GM23248 (cell line): ENCODE measurements at regions not wholly inside any gene's neighbourhood (a gene's known extent, or its start where the extent isn't known, plus 50 kb on each side); places are given as distances from the start of the nearest gene placed in this dataset.

ENCODE experiments used
- DNase-seq: peaks from one replicate; pipeline ENCODE4 v3.0.0-alpha.2; 2015
- H2AFZ ChIP-seq: fragments of 200-600 bp; sonication (generic); 2 replicates; pipeline ENCODE4 v1.6.1; 2016; ENCODE audit warnings: antibody characterized with exemption
- H3F3A ChIP-seq: fragments of 200-600 bp; sonication (generic); 2 replicates; pipeline ENCODE4 v1.6.1; 2016; ENCODE audit warnings: mild to moderate bottlenecking, antibody characterized with exemption, mixed run types; ENCODE audit not compliant: insufficient read depth
- H3K27ac ChIP-seq: fragments of 200-600 bp; sonication (generic); 2 replicates; pipeline ENCODE4 v1.5.1; 2016; ENCODE audit warnings: mild to moderate bottlenecking
- H3K27me3 ChIP-seq: fragments of 200-600 bp; sonication (generic); replicated peaks from 2 replicates; pipeline ENCODE4 v1.6.1; 2016; ENCODE audit warnings: mild to moderate bottlenecking; ENCODE audit not compliant: insufficient read depth
- H3K36me3 ChIP-seq: fragments of 200-600 bp; sonication (generic); 2 replicates; pipeline ENCODE4 v1.6.1; 2016; ENCODE audit warnings: low read depth, mild to moderate bottlenecking
- H3K4me1 ChIP-seq: fragments of 200-600 bp; sonication (generic); 2 replicates; pipeline ENCODE4 v1.6.1; 2016; ENCODE audit warnings: mild to moderate bottlenecking; ENCODE audit not compliant: insufficient read depth
- H3K4me2 ChIP-seq: fragments of 200-600 bp; sonication (generic); one replicate; pipeline ENCODE4 v1.6.1; 2016; ENCODE audit warnings: mild to moderate bottlenecking; ENCODE audit not compliant: unreplicated experiment
- H3K4me3 ChIP-seq: fragments of 200-600 bp; sonication (generic); 2 replicates; pipeline ENCODE4 v1.5.1; 2016; ENCODE audit warnings: mild to moderate bottlenecking
- H3K79me2 ChIP-seq: fragments of 200-600 bp; sonication (generic); 2 replicates; pipeline ENCODE4 v1.6.1; 2016; ENCODE audit warnings: mild to moderate bottlenecking; ENCODE audit not compliant: insufficient read depth
- H3K9ac ChIP-seq: fragments of 200-600 bp; sonication (generic); 2 replicates; pipeline ENCODE4 v1.6.1; 2016; ENCODE audit warnings: mild to moderate bottlenecking
- H3K9me2 ChIP-seq: fragments of 200-600 bp; sonication (generic); 2 replicates; pipeline ENCODE4 v1.6.1; 2016; ENCODE audit warnings: mixed run types, mild to moderate bottlenecking, moderate library complexity; ENCODE audit not compliant: insufficient read depth
- H3K9me3 ChIP-seq: fragments of 200-600 bp; sonication (generic); one replicate; pipeline ENCODE4 v1.6.1; 2017; ENCODE audit warnings: low read depth
- H4K20me1 ChIP-seq: fragments of 200-600 bp; sonication (generic); 2 replicates; pipeline ENCODE4 v1.6.0; 2016; ENCODE audit not compliant: insufficient read depth
- EZH2 ChIP-seq: fragments of 200-600 bp; sonication (generic); IDR thresholded peaks from 2 replicates; pipeline ENCODE4 v1.6.1; 2018; ENCODE audit warnings: antibody characterized with exemption, mild to moderate bottlenecking; ENCODE audit not compliant: insufficient read depth, poor library complexity, severe bottlenecking
- EZH2phosphoT487 ChIP-seq: fragments of 200-600 bp; sonication (generic); IDR thresholded peaks from 2 replicates; pipeline ENCODE4 v1.6.1; 2018; ENCODE audit warnings: antibody characterized with exemption, moderate library complexity, mild to moderate bottlenecking, low read depth; ENCODE audit not compliant: insufficient read depth
- WGBS, 2 experiments: methylation state at CpG; one replicate each; pipeline ENCODE4 v1.1.6; 2015 to 2017; ENCODE audit warnings: low lambda C conversion rate in 2 of 2, low coverage in 1 of 2; ENCODE audit errors: missing lambda C conversion rate in 2 of 2; 5-methylcytosine and 5-hydroxymethylcytosine counted together
- in situ Hi-C: fragments of 300-500 bp; cut with MboI; formaldehyde crosslinking; loops from 2 replicates; pipeline ENCODE4 v1.15.0; 2020

DNA sequence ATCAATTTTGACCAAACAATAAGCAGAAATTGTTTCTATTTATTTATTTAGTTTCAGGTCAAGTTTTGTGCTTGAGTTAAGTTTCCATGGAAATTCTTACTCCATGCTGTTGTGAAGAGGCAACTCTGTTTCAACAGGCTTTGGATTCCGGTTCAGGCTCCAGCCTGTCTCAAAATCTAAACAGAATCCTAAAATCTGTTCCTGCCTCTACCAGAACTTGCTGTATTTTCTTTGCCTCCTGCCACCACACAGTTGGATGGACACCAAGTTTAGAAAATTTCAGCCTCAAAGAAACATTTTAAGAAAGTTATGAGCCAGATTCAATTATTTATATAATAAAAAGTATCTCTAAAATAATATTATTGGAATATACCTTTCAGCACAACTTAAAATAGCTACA is 330.9 kb downstream of the FOXG1 start:
- DNase-seq = no peak
- Histone ChIP-seq H3K4me2 (no peak overlapping the region), H3K9me2 (no peaks in the 10 kb centered on the region), H3F3A (no peaks in the 10 kb centered on the region), H3K36me3 (no peaks in the 10 kb centered on the region), H3K9ac (no peak overlapping the region), H3K4me1 (peaks cover 5% of the 10 kb centered on the region; the same call in 1 of the 2 replicates), H2AFZ (no peak overlapping the region), H3K79me2 (no peaks in the 10 kb centered on the region), H3K27ac (no peak overlapping the region), H3K9me3 (no peaks in the 10 kb centered on the region), H3K4me3 (no peak overlapping the region), H4K20me1 (no peaks in the 10 kb centered on the region), H3K27me3 (no peaks in the 10 kb centered on the region)
- TF ChIP-seq EZH2 (no peak), EZH2phosphoT487 (no peak)
- 16 to 43% methylated on average over 1 of the region's 1 CpG for WGBS, 2 experiments
- in situ Hi-C loops = no loop called here

DNA sequence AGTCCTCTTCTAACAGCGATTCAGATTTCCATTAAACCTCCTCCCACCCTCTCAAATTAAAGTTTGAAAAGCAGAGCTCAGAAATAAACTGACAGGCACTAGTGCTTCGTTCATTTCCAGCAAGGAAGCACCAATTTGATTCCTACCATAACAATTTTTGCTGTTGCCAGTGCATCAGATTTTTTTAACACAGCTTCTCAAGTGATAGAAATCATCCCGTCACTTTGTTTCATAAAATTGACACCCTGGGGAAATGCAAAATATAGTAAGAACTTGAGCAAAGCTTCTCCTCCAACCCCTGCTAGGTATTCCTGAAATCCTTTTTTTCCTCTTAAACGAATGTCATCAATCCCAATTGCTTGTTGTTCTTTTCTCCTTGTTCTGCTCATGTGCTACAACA is 332.1 kb downstream of the FOXG1 start:
- WGBS, 2 experiments = 21 to 28% methylated on average over 4 of the region's 4 CpGs
- no peaks in the 10 kb centered on the region for H3K9me3 ChIP-seq
- in situ Hi-C loops = no loop called here

GRCh38 chr14:29102266-29102665 is 335.7 kb downstream of the FOXG1 start:
- Histone ChIP-seq H3K9me3 (no peaks in the 10 kb centered on the region), H3K9ac (no peak overlapping the region), H3K36me3 (no peaks in the 10 kb centered on the region), H3K79me2 (no peaks in the 10 kb centered on the region), H3F3A (no peaks in the 10 kb centered on the region), H4K20me1 (no peaks in the 10 kb centered on the region), H3K27me3 (no peaks in the 10 kb centered on the region), H3K9me2 (no peaks in the 10 kb centered on the region), H3K4me1 (peaks cover 5% of the 10 kb centered on the region; the same call in 1 of the 2 replicates), H3K27ac (no peak overlapping the region), H3K4me3 (no peak overlapping the region), H3K4me2 (no peak overlapping the region), H2AFZ (no peak overlapping the region)
- DNase-seq = no peak
- WGBS, 2 experiments = 54 to 61% methylated on average over 7 of the region's 7 CpGs
- TF ChIP-seq EZH2 = no peak
- TF ChIP-seq EZH2phosphoT487 = no peak
- in situ Hi-C loops = no loop called here

More for the DNA sequence above, 332.1 kb downstream of the FOXG1 start:
- no peak for TF ChIP-seq EZH2
- TF ChIP-seq EZH2phosphoT487 = no peak
- Histone ChIP-seq H3K4me1 (peaks cover 5% of the 10 kb centered on the region; the same call in 1 of the 2 replicates), H3K4me2 (no peak overlapping the region), H3K27me3 (no peaks in the 10 kb centered on the region), H3K4me3 (no peak overlapping the region), H2AFZ (no peak overlapping the region), H3K27ac (no peak overlapping the region), H3K36me3 (no peaks in the 10 kb centered on the region), H4K20me1 (no peaks in the 10 kb centered on the region), H3F3A (no peaks in the 10 kb centered on the region), H3K79me2 (no peaks in the 10 kb centered on the region), H3K9me2 (no peaks in the 10 kb centered on the region), H3K9ac (no peak overlapping the region)
- DNase-seq = no peak

DNA sequence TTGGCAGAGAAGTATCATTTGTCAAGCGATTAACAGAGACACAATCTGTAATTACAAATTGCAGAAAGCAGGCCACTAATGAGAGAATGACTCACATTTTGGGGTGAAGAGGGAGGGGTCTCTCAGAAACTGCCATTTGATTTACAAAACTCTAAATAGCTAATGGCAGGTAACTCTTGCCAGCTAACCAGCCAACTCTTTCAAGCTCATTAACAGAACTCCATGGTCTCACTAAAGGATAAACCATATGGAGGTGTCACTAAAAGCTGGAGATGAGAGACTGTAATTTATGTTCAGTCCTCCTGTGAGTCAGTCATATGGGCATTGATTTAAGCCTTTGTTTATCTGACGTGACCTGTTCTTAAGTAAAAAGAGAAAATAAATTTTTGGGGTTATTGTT is 336.4 kb downstream of the FOXG1 start:
- TF ChIP-seq EZH2 (no peak), EZH2phosphoT487 (no peak)

DNA sequence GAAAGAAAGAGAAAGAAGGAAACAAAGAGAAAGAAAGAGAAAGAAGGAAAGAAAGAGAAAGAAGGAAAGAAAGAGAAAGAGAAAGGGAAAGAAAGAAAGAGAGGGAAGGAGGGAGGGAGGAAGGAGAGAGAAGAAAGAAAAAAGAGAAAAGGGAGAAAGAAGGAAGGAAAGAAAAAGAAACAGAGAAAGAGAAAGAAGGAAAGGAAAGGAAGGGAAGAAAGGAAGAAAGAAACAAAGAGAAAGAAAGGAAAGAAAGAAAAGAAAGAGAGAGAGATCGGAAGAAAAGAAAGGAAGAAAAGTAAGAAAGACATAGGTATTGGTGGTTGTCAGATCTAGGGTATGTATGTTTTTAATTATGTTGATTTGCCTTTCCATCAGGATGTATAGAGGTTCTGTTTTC is 342.3 kb downstream of the FOXG1 start:
- Histone ChIP-seq H3K9me2 (no peaks in the 10 kb centered on the region), H4K20me1 (no peaks in the 10 kb centered on the region), H3K9me3 (no peaks in the 10 kb centered on the region), H3F3A (no peaks in the 10 kb centered on the region), H3K9ac (no peak overlapping the region), H3K27me3 (no peaks in the 10 kb centered on the region), H3K4me3 (no peak overlapping the region), H3K4me1 (0 out of 2 replicates have a peak, but pooled peaks cover 4% of the 10 kb centered on the region), H3K79me2 (no peaks in the 10 kb centered on the region), H3K36me3 (no peaks in the 10 kb centered on the region), H2AFZ (no peak overlapping the region; the same call in 1 of the 2 replicates), H3K27ac (no peak overlapping the region), H3K4me2 (no peak overlapping the region)
- DNase-seq = no peak
- TF ChIP-seq EZH2phosphoT487 = no peak
- TF ChIP-seq EZH2 = no peak
- whole genome bisulfite sequencing, 2 experiments = 57 to 100% methylated on average over 1 of the region's 1 CpG
- in situ Hi-C loops = no loop called here

More for the DNA sequence above, 336.4 kb downstream of the FOXG1 start:
- Histone ChIP-seq H3F3A (no peaks in the 10 kb centered on the region), H3K79me2 (no peaks in the 10 kb centered on the region), H3K4me3 (no peak overlapping the region), H3K9ac (no peak overlapping the region), H4K20me1 (no peaks in the 10 kb centered on the region), H3K36me3 (no peaks in the 10 kb centered on the region), H3K4me2 (no peak overlapping the region), H3K9me2 (no peaks in the 10 kb centered on the region), H3K27ac (no peak overlapping the region), H3K27me3 (no peaks in the 10 kb centered on the region), H3K4me1 (peaks cover 5% of the 10 kb centered on the region; the same call in 1 of the 2 replicates), H3K9me3 (no peaks in the 10 kb centered on the region), H2AFZ (no peak overlapping the region)
- in situ Hi-C loops = no loop called here
- WGBS, 2 experiments = 54 to 64% methylated on average over 2 of the region's 2 CpGs
- no peak for DNase-seq
